IMR-90 (cell line): ENCODE measurements at regions not wholly inside any gene's neighbourhood (a gene's known extent, or its start where the extent isn't known, plus 50 kb on each side); places are given as distances from the start of the nearest gene placed in this dataset.

Experiments
- ATAC-seq: fragments of 200-7000 bp; cut with Tn5 transposase; 2 replicates; pipeline ENCODE4 v1.9.1; 2020; ENCODE audit warnings: low read depth, mild to moderate bottlenecking, moderate library complexity
- BruUV-seq: library from RNA; stranded (reverse); fragments of 400-500 nt; replicated peaks from 2 replicates; lab custom pipeline; 2021; lab: Mats Ljungman, UMichigan
- CTCF ChIA-PET: fragments of 300-600 bp; formaldehyde crosslinking; extraction: SDS; loops from one replicate; lab custom pipeline; 2021; ENCODE audit warnings: antibody characterized with exemption; lab: Yijun Ruan, JAX
- POLR2A ChIA-PET: fragments of 300-600 bp; sonication (Branson Sonifier 250); formaldehyde crosslinking; loops from one replicate; lab custom pipeline; 2022; ENCODE audit warnings: antibody characterized with exemption; ENCODE audit not compliant: unreplicated experiment; lab: Charles Lee
- DNase-seq: peaks from one replicate; pipeline ENCODE4 v3.0.0; 2013
- H2AFZ ChIP-seq: replicated peaks from 2 replicates; pipeline ENCODE3; 2013; ENCODE audit warnings: low read length, mild to moderate bottlenecking; ENCODE audit not compliant: poor library complexity
- H2AK5ac ChIP-seq: 2 replicates; pipeline ENCODE4 v1.6.1; 2013; ENCODE audit warnings: low read depth, low read length, inconsistent platforms
- H2AK9ac ChIP-seq: replicated peaks from 2 replicates; pipeline ENCODE3; 2013; ENCODE audit warnings: mild to moderate bottlenecking, low read depth, low read length, moderate library complexity; ENCODE audit not compliant: poor library complexity
- H2BK120ac ChIP-seq: 2 replicates; pipeline ENCODE4 v1.6.1; 2013; ENCODE audit warnings: low read depth, low read length, inconsistent platforms
- H2BK15ac ChIP-seq: 3 replicates; pipeline ENCODE4 v1.6.1; 2013; ENCODE audit warnings: low read depth, low read length, inconsistent platforms
- H2BK20ac ChIP-seq: 2 replicates; pipeline ENCODE4 v1.6.1; 2013; ENCODE audit warnings: low read depth, mild to moderate bottlenecking, inconsistent platforms, low read length, moderate library complexity
- H2BK5ac ChIP-seq: 2 replicates; pipeline ENCODE4 v1.6.1; 2013; ENCODE audit warnings: mild to moderate bottlenecking, low read depth, low read length, inconsistent platforms; ENCODE audit not compliant: poor library complexity, severe bottlenecking
- H3K14ac ChIP-seq: replicated peaks from 2 replicates; pipeline ENCODE4 v1.6.1; 2013; ENCODE audit warnings: low read depth, low read length, inconsistent platforms
- H3K18ac ChIP-seq: 2 replicates; pipeline ENCODE4 v1.6.1; 2013; ENCODE audit warnings: low read depth, low read length, control low read depth
- H3K23ac ChIP-seq: 2 replicates; pipeline ENCODE4 v1.6.1; 2013; ENCODE audit warnings: low read depth, low read length, inconsistent platforms
- H3K27ac ChIP-seq: 2 replicates; pipeline ENCODE4 v1.5.1; 2013; ENCODE audit warnings: mild to moderate bottlenecking, control low read depth, low read length; ENCODE audit not compliant: insufficient read depth
- H3K27me3 ChIP-seq: 2 replicates; pipeline ENCODE4 v1.6.1; 2013; ENCODE audit warnings: low read length; ENCODE audit not compliant: control insufficient read depth, insufficient read depth
- H3K36me3 ChIP-seq: 2 replicates; pipeline ENCODE4 v1.6.1; 2013; ENCODE audit warnings: low read length, mixed read lengths; ENCODE audit not compliant: control insufficient read depth, insufficient read depth
- H3K4ac ChIP-seq: 2 replicates; pipeline ENCODE4 v1.6.1; 2013; ENCODE audit warnings: low read depth, low read length, inconsistent platforms
- H3K4me1 ChIP-seq: 2 replicates; pipeline ENCODE4 v1.6.1; 2013; ENCODE audit warnings: low read length, mixed read lengths; ENCODE audit not compliant: control insufficient read depth, insufficient read depth
- H3K4me2 ChIP-seq: 2 replicates; pipeline ENCODE4 v1.6.1; 2013; ENCODE audit warnings: low read depth, mild to moderate bottlenecking, control low read depth, low read length, moderate library complexity
- H3K4me3 ChIP-seq: 2 replicates; pipeline ENCODE4 v1.5.1; 2013; ENCODE audit warnings: low read depth, mild to moderate bottlenecking, control low read depth, low read length, moderate library complexity; ENCODE audit not compliant: insufficient read depth
- H3K56ac ChIP-seq: 2 replicates; pipeline ENCODE4 v1.6.1; 2013; ENCODE audit warnings: low read length, inconsistent platforms; ENCODE audit not compliant: insufficient read depth; ENCODE audit errors: extremely low read depth
- H3K79me1 ChIP-seq, 2 experiments: 2 replicates each; pipeline ENCODE4 v1.6.1; 2013; ENCODE audit warnings: low read length in 2 of 2, inconsistent platforms in 1 of 2, low read depth in 1 of 2
- H3K9ac ChIP-seq: 2 replicates; pipeline ENCODE4 v1.6.1; 2013; ENCODE audit warnings: low read depth, low read length, control low read depth
- H3K9me1 ChIP-seq: 2 replicates; pipeline ENCODE4 v1.6.1; 2013; ENCODE audit warnings: low read length, inconsistent platforms; ENCODE audit not compliant: insufficient read depth
- H3K9me3 ChIP-seq: 2 replicates; pipeline ENCODE4 v1.6.1; 2013; ENCODE audit warnings: low read length; ENCODE audit not compliant: control insufficient read depth, insufficient read depth
- H4K20me1 ChIP-seq: 2 replicates; pipeline ENCODE4 v1.6.1; 2013; ENCODE audit warnings: low read length, inconsistent platforms; ENCODE audit not compliant: insufficient read depth
- H4K5ac ChIP-seq: 2 replicates; pipeline ENCODE4 v1.6.1; 2013; ENCODE audit warnings: mild to moderate bottlenecking, low read depth, low read length, control low read depth
- H4K8ac ChIP-seq, 2 experiments: 2 replicates each; pipeline ENCODE4 v1.6.1; 2013; ENCODE audit warnings: low read depth in 2 of 2, low read length in 2 of 2, control low read depth in 1 of 2, inconsistent platforms in 1 of 2
- H4K91ac ChIP-seq: 2 replicates; pipeline ENCODE4 v1.6.1; 2013; ENCODE audit warnings: low read depth, low read length, inconsistent platforms; ENCODE audit not compliant: insufficient read depth
- MXI1 ChIP-seq: IDR thresholded peaks from 2 replicates; pipeline ENCODE4 v1.6.1; 2012; ENCODE audit warnings: low read depth, mild to moderate bottlenecking, low read length, moderate library complexity, borderline replicate concordance
- WGBS, 2 experiments: methylation state at CpG; one replicate each; pipeline versions ENCODE4 v1.1.5 to v1.1.7; 2013; ENCODE audit warnings: missing lambda C conversion rate in 2 of 2; ENCODE audit not compliant: insufficient read length in 1 of 2; ENCODE audit errors: extremely low coverage in 2 of 2; 5-methylcytosine and 5-hydroxymethylcytosine counted together
- dilution Hi-C: fragments of 300-500 bp; cut with HindIII; formaldehyde crosslinking; loops from one replicate; pipeline ENCODE4 v1.14.3; 2018; ENCODE audit warnings: low sequenced_read_pairs; ENCODE audit not compliant: unreplicated experiment
- in situ Hi-C: fragments of 300-500 bp; cut with MboI; formaldehyde crosslinking; loops from 3 replicates; pipeline ENCODE4 v1.14.3; 2019; ENCODE audit warnings: low sequenced_read_pairs, inconsistent platforms, mixed read lengths
- intact Hi-C: fragments of 100-400 bp; cut with micrococcal nuclease; formaldehyde crosslinking; loops from 2 replicates; pipeline ENCODE4 v1.10.0; 2022

- H3K27ac ChIP-seq: no peak overlapping the region
- ATAC-seq (no peak), DNase-seq (no peak)
- peak overlapping the region; percentile 30; the same call in 1 of the 2 replicates for H2BK120ac ChIP-seq
- H3K4me3 ChIP-seq: no peak overlapping the region
- no peak overlapping the region for H3K18ac ChIP-seq
- no peak overlapping the region for H2BK15ac ChIP-seq
- no peaks in the 10 kb centered on the region for H3K4me1 ChIP-seq
- no TSS peak for BruUV-seq
- in situ Hi-C loops: no loop called here
- H3K9me1 ChIP-seq: no peaks in the 10 kb centered on the region
- no peak overlapping the region for H2AFZ ChIP-seq
- no peaks in the 10 kb centered on the region for H3K79me1 ChIP-seq
- no peaks in the 10 kb centered on the region for H3K36me3 ChIP-seq
- no peak overlapping the region for H2AK9ac ChIP-seq
- 0 out of 2 replicates have a peak overlapping the region, but pooled peaks have one; percentile 18 for H2BK20ac ChIP-seq
- no peak overlapping the region for H3K4me2 ChIP-seq
- H3K14ac ChIP-seq: no peak overlapping the region
- WGBS, 2 experiments: 60% methylated on average over 1 of the region's 7 CpGs; no CpG with 5 or more reads in 1 of the 2 experiments
- H4K5ac ChIP-seq: no peak overlapping the region
- no peak overlapping the region for H2BK5ac ChIP-seq
- no peak overlapping the region for H4K91ac ChIP-seq
- H4K20me1 ChIP-seq: no peaks in the 10 kb centered on the region
- no peak for TF ChIP-seq MXI1
- dilution Hi-C loops: no loop called here
- ChIA-PET POLR2A (no interaction called here), CTCF (no interaction called here)
- H3K23ac ChIP-seq: no peak overlapping the region
- no peaks in the 10 kb centered on the region; the same call in 1 of the 2 replicates for H3K27me3 ChIP-seq
- 0 out of 2 replicates have a peak overlapping the region, but pooled peaks have one; percentile 8 for H2AK5ac ChIP-seq
- 0 out of 2 replicates have a peak overlapping the region, but pooled peaks have one; percentile 26 for H3K4ac ChIP-seq
- H4K8ac ChIP-seq: no peak overlapping the region
- no peak overlapping the region for H3K9ac ChIP-seq
- no peaks in the 10 kb centered on the region for H3K9me3 ChIP-seq
- intact Hi-C loops: no loop called here
- no peak overlapping the region for H3K56ac ChIP-seq
These were observed 59.9 kb downstream of the ZBTB18 start for GRCh38 chr1:244111027-244111426.
